HG02884 (cell line): ENCODE measurements at regions not wholly inside any gene's neighbourhood (a gene's known extent, or its start where the extent isn't known, plus 50 kb on each side); places are given as distances from the start of the nearest gene placed in this dataset.
"Not testable (repeated sequence)": the region's sequence is repeated elsewhere in the genome, so short reads cannot be mapped to it uniquely, and the experiment has no call there.

Source experiments
- ATAC-seq: cut with Tn5 transposase; IDR thresholded peaks from one replicate; pipeline ENCODE4 v1.9.1; 2021; ENCODE audit warnings: mild to moderate bottlenecking, moderate library complexity; ENCODE audit not compliant: unreplicated experiment

DNA sequence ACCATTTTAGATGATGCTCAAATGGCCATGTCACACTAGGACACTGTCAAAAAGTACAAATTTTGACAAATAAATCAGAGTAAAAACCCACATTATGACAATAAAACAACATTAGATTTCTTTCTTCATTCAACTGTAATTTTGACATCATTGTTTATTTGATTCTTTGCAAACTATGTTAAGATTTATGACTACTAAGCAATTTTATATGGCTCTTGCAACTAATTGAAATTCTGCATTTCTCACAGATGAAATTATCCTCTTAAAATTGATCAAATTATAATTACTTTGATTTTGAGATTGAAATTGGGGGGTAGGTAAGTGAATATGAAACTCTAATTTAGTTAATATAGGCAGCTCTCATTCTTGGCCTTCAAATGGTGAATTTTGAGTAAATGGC lies 59.8 kb downstream of the ATOH1 start:
- ATAC-seq: no peak

DNA sequence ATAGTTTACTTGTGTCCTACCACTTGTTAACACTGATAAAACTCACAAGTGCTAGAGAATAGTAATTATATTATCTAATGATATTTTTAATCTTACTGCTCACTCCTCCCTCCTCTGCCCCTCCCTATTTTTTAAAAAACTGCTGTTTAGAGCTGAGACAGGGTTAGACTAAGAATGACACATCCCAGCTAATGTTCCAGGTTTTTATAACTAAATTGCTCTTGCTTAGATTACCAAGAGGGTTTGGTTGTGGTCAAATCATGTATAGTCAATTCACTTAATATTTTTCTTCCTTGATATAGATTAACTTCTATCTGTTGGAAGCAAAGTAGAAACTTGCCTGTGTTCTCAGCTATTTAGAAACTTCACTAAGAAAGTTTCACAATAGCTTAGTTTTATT lies 60.2 kb downstream of the ATOH1 start:
- no peak for ATAC-seq

DNA sequence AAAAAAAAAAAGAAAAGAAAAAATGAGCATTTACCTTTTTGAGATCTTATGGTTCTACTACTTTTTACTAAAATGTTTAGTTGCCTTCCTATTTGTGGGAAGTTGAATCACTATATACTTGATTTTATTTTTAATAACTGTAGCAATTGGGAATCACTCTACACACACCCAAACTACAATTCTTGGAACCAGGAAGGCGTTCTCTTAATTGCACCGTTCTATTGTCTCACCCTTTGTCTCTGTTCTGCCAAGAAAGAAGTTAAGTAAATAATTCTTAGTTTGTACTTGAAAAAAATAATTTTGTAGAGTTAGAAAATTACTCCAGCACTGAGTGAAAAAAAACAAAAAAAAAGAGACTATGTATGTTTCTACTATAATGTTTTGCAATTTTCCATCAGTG lies 62.7 kb downstream of the ATOH1 start:
- no peak for ATAC-seq

- no peak for ATAC-seq
Measured at GRCh38 chr4:93894995-93895394, 66.4 kb downstream of the ATOH1 start.

DNA sequence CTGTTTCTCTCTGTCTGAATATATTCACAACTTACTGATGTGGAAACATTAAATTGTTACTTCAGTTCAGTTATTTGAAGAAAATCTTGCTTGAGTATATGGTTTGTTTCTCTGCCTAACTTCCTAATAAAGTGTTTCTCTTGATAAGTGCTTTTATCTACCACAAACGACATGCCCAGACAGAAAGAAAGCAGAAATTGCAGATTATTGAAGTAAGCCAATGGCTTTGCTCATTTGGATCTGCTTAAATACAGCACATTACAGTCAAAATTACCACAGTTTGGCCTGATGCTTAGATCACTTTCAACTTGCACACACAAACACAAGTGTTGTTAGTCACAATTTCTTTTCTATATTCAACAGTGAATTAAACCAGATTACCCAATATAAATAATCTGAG lies 68.0 kb downstream of the ATOH1 start:
- ATAC-seq: no peak

GRCh38 chr4:93897559-93897958 lies 69.0 kb downstream of the ATOH1 start:
- no peak for ATAC-seq

DNA sequence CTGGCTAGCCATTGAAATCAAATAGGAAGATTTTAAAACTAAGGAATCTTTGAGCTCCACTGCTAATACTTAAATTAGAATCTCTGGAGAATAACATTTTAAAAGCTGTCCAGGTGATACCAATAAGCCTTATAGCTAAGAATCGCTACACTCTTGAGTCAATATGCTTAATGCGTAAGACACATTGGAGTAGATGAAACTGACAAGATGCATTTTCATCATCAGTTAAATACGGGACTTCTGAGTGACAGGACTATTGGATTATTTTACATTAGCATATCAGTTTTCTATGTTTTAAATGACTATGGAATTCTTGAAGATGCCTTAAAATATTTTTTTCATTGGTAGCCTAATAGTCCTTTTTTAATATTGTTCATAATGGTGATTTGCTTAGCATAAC lies 80.2 kb downstream of the ATOH1 start:
- no peak for ATAC-seq

DNA sequence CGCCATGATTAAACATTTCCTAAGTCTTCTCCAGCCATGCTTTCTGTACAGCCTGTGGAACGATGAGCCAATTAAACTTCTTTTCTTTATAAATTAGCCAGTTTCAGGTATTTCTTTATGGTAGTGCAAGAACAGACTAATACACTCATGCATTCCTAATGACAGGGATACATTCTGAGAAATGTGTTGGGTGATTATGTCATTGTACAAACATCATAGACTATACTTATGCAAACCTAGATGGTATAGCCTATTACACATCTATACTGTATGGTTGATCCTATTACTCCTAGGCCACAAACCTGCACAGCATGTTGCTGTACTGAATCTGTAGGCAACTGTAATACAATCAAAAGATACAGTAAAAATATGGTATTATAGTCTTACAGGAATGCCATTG lies 83.1 kb downstream of the ATOH1 start:
- no peak for ATAC-seq

DNA sequence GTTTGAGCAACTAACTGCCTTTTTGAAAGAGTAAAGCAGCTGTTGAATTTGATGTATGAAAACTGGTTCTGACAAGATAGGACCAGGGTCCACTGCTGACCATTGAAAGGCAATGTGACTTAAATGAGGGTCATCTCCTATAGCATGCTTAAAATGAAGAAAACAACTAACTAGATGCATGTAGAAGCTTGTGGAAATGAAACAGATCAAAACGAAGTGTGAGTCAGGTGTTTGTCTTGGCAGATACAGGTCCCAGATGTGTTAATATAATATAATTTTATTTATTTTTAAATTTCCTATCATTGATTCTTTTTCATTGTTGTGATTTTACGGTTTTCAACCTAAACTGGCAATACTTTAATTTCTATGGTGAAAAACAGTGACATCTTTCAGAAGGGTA lies 83.6 kb downstream of the ATOH1 start:
- no peak for ATAC-seq

GRCh38 chr4:93918856-93919255 lies 90.3 kb downstream of the ATOH1 start:
- no peak for ATAC-seq

DNA sequence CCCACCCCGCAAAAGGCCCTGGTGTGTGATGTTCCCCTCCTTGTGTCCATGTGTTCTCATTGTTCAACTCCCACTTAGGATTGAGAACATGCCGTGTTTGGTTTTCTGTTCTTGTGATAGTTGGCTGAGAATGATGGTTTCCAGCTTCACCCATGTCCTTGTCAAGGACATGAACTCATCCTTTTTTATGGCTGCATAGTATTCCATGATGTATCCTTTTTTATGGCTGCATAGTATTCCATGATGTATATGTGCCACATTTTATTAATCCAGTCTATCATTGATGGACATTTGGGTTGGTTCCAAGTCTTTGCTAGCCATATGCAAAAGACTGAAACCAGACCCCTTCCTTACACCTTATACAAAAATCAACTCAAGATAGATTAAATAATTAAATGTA lies 95.0 kb downstream of the ATOH1 start:
- ATAC-seq: not testable (repeated sequence)

GRCh38 chr4:93947286-93947685 lies 118.7 kb downstream of the ATOH1 start:
- no peak for ATAC-seq

DNA sequence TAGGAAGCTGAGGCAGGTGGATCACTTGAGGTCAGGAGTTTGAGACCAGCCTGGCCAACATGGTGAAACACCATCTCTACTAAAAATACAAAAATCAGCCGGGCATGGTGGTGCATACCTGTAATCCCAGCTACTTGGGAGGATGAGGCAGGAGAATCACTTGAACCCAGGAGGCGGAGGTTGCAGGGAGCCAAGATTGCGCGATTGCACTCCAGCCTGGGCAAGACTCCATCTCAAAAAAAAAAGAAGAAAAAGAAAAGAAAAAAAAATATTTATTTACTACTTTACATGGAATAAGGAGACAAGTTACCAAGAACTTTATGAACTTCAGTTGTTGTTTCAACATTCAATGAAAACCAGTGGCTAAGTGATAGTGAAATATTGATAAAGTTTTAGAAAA lies 121.7 kb downstream of the ATOH1 start:
- not testable (repeated sequence) for ATAC-seq

- ATAC-seq: no peak
Measured at GRCh38 chr4:93957186-93957585, 128.6 kb downstream of the ATOH1 start.

- ATAC-seq: no peak
Measured at GRCh38 chr4:93960450-93960849, 131.9 kb downstream of the ATOH1 start.

DNA sequence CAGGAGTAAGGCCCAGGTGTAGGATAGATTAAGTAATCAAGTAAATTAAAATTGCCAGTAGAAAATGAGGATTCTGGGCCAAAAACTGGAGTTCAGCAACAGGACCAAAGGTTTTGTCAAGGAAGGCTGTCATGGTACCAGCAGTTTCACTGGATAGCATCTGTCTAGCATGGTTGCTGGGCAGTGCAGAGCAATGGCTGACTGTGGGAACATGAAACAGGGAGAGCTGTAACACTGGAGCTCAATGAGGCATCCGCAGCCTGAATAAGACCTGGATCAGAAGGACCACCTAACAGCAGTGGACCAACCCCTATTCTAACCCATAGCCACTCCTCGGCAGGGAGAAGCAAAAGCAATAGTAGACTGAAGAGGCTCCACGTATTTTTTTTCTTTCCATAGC lies 132.4 kb downstream of the ATOH1 start:
- ATAC-seq: no peak

DNA sequence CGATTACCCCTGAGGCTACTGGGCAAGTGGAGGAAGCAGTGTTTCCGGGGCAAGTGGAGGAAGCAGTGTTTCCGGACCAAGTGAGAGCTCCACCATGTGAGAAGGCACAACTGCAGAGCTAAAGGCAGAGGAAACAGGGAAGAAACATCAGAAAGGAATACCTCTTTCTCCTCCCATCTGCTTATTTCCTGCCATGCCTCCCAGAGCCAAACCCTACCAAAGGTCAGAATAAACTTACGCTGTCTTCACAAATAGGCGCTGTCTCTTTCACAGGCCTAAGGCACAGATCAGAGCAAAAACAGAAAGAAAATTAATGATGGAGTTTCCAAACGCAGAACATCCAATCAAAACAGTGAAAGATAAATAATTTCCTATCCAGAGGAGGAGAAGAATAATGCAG lies 153.0 kb downstream of the ATOH1 start:
- no peak for ATAC-seq

GRCh38 chr4:93982255-93982654 lies 153.7 kb downstream of the ATOH1 start:
- no peak for ATAC-seq

DNA sequence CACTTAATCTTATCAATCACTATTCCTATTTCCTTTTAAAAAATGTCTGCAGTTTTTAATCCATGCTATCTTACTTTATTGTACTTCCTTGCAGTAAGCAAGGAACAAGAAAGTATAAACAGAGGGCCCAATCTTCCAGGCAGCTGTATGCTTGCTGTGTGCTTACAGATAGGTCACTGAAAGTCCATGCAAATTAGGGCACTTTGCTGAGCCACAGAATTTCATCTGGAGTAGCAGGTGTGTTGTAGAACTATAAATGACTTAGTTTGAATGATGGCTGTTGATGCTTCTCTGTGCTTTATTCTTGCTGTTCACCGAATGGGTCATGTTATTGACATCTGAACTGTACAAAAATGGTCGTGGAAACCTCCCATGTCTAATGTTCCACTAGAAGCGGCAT lies 154.6 kb downstream of the ATOH1 start:
- peak; percentile 93 for ATAC-seq

- peak; percentile 48 for ATAC-seq
Measured at GRCh38 chr4:93994175-93994994, 165.8 kb downstream of the ATOH1 start.

DNA sequence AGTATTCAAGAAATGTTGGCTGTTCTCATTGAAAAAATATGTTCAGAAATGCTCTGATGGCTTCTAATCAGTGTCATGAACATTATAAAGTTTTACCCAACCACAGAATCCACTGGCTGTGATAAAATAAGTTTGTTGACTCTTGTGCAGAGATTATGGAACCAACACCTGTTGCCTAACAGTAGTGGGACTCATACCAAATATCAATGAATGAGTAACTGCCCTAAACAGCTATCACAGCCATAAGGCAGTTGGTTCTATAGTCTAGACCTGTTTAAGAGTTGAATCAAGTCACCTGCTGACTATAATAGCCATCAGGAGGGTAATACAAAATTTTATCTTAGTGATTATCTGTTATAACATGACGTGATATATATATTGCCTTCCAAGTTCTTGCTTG lies 168.3 kb downstream of the ATOH1 start:
- no peak for ATAC-seq

DNA sequence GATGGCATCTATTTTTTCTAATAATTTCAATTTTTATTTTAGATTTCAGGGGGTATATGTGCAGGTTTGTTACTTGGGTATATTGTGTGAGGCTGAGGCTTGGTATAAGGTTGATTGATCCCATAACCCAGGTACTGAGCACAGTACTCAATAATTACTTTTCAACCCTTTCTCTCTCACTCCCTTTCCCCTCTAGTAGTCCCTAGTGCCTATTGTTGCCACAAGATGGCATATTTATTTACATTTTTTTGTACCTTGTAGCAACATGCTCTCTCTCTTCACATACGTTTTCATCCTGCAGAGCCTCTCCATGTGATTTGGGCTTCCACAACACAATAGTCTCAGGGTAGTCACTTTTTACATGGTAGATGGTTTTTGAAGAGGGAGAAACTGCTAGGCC lies 172.0 kb downstream of the ATOH1 start:
- ATAC-seq: no peak

GRCh38 chr4:94006932-94007331 lies 178.4 kb downstream of the ATOH1 start:
- ATAC-seq: no peak
